ENCODE measurements at regions not wholly inside any gene's neighbourhood (a gene's known extent, or its start where the extent isn't known, plus 50 kb on each side); places are given as distances from the start of the nearest gene placed in this dataset.

DNA sequence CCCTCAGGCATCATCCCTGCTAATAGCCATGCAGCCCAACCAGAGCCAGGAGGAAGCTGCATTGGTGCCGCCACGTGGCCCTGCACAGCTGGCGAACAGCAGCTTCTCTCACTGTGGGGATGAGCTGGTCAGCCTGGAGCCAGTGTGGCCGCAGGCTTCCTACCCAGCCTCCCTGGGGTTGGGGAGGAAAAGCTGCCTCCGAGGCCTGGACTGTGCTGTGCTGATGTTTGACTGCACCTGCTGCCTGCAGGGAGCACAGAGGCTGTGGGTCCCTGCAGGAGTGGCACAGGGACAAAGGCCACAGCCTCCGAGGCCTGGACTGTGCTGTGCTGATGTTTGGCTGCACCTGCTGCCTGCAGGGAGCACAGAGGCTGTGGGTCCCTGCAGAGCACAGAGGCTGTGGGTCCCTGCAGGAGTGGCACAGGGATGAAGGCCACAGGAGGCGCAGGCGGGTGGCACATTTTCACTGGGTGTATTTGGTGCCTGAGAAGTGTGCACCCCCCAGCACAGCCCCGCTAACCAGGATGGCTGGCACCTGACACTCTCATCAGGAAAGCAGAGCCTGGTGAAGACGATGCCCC, 83.9 kb downstream of the DLL1 start:
- TF ChIP-seq, protein P1, sequence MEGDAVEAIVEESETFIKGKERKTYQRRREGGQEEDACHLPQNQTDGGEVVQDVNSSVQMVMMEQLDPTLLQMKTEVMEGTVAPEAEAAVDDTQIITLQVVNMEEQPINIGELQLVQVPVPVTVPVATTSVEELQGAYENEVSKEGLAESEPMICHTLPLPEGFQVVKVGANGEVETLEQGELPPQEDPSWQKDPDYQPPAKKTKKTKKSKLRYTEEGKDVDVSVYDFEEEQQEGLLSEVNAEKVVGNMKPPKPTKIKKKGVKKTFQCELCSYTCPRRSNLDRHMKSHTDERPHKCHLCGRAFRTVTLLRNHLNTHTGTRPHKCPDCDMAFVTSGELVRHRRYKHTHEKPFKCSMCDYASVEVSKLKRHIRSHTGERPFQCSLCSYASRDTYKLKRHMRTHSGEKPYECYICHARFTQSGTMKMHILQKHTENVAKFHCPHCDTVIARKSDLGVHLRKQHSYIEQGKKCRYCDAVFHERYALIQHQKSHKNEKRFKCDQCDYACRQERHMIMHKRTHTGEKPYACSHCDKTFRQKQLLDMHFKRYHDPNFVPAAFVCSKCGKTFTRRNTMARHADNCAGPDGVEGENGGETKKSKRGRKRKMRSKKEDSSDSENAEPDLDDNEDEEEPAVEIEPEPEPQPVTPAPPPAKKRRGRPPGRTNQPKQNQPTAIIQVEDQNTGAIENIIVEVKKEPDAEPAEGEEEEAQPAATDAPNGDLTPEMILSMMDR (IDR thresholded peaks at IDR 0.05; ENCODE audit: borderline replicate concordance, extremely low read depth, low read length, poor library complexity, severe bottlenecking): no peak
- TF ChIP-seq EZH2 (IDR thresholded peaks at IDR 0.05; ENCODE audit: borderline replicate concordance, low read depth, low read length, severe bottlenecking): no peak

Data from DND-41 (cell line).